ENCODE measurements at regions not wholly inside any gene's neighbourhood (a gene's known extent, or its start where the extent isn't known, plus 50 kb on each side); places are given as distances from the start of the nearest gene placed in this dataset.

GRCh38 chr12:131587565-131587964, 123.3 kb upstream of the SFSWAP start:
- peaks cover 10 to 48% (median 34%) of the 10 kb centered on the region in 3 donors for H3K27me3 ChIP-seq (ENCODE audit: control insufficient read depth in 3 of 3, insufficient read depth in 3 of 3, low read length in 3 of 3)

GRCh38 chr12:131589221-131589897, 121.5 kb upstream of the SFSWAP start:
- H3K9me3 ChIP-seq (ENCODE audit: control insufficient read depth in 3 of 3, low read length in 3 of 3) = peaks cover 0 to 2% (median 0%) of the 10 kb centered on the region in 3 donors
- H3K27me3 ChIP-seq (ENCODE audit: control insufficient read depth in 3 of 3, insufficient read depth in 3 of 3, low read length in 3 of 3) = peaks cover 0 to 38% (median 21%) of the 10 kb centered on the region in 3 donors
- H3K9ac ChIP-seq (ENCODE audit: low read depth in 1 of 3, low read length in 3 of 3) = no peak overlapping the region
- H3K27ac ChIP-seq (ENCODE audit: low read depth, low read length) = no peak overlapping the region
- H3K4me3 ChIP-seq (ENCODE audit: low read length in 3 of 3) = no peak overlapping the region
- no peaks in the 10 kb centered on the region for H3K4me1 ChIP-seq (ENCODE audit: control insufficient read depth in 3 of 3, insufficient read depth in 3 of 3, low read length in 3 of 3)
- no peaks in the 10 kb centered on the region for H3K36me3 ChIP-seq (ENCODE audit: control insufficient read depth in 3 of 3, insufficient read depth in 3 of 3, low read length in 3 of 3)

More at GRCh38 chr12:131587565-131587964, 123.3 kb upstream of the SFSWAP start:
- no peak overlapping the region for H3K4me3 ChIP-seq (ENCODE audit: low read length in 3 of 3)
- peaks cover 0 to 2% (median 0%) of the 10 kb centered on the region in 3 donors for H3K9me3 ChIP-seq (ENCODE audit: control insufficient read depth in 3 of 3, low read length in 3 of 3)
- no peaks in the 10 kb centered on the region for H3K36me3 ChIP-seq (ENCODE audit: control insufficient read depth in 3 of 3, insufficient read depth in 3 of 3, low read length in 3 of 3)
- H3K4me1 ChIP-seq (ENCODE audit: control insufficient read depth in 3 of 3, insufficient read depth in 3 of 3, low read length in 3 of 3) = no peaks in the 10 kb centered on the region
- H3K27ac ChIP-seq (ENCODE audit: low read depth, low read length) = no peak overlapping the region
- no peak overlapping the region for H3K9ac ChIP-seq (ENCODE audit: low read depth in 1 of 3, low read length in 3 of 3)

GRCh38 chr12:131589966-131590365, 120.9 kb upstream of the SFSWAP start:
- no peaks in the 10 kb centered on the region for H3K4me1 ChIP-seq (ENCODE audit: control insufficient read depth in 3 of 3, insufficient read depth in 3 of 3, low read length in 3 of 3)
- H3K9me3 ChIP-seq (ENCODE audit: control insufficient read depth in 3 of 3, low read length in 3 of 3) = peaks cover 0 to 2% (median 0%) of the 10 kb centered on the region in 3 donors
- peaks cover 0 to 36% (median 21%) of the 10 kb centered on the region in 3 donors for H3K27me3 ChIP-seq (ENCODE audit: control insufficient read depth in 3 of 3, insufficient read depth in 3 of 3, low read length in 3 of 3)
- H3K9ac ChIP-seq (ENCODE audit: low read depth in 1 of 3, low read length in 3 of 3) = no peak overlapping the region
- H3K27ac ChIP-seq (ENCODE audit: low read depth, low read length) = no peak overlapping the region
- H3K4me3 ChIP-seq (ENCODE audit: low read length in 3 of 3) = no peak overlapping the region
- no peaks in the 10 kb centered on the region for H3K36me3 ChIP-seq (ENCODE audit: control insufficient read depth in 3 of 3, insufficient read depth in 3 of 3, low read length in 3 of 3)

- no peak overlapping the region for H3K4me3 ChIP-seq (ENCODE audit: low read length in 3 of 3)
- H3K9ac ChIP-seq (ENCODE audit: low read depth in 1 of 3, low read length in 3 of 3) = no peak overlapping the region
- H3K27me3 ChIP-seq (ENCODE audit: control insufficient read depth in 3 of 3, insufficient read depth in 3 of 3, low read length in 3 of 3) = peaks cover 3 to 30% (median 26%) of the 10 kb centered on the region in 3 donors
- no peaks in the 10 kb centered on the region for H3K4me1 ChIP-seq (ENCODE audit: control insufficient read depth in 3 of 3, insufficient read depth in 3 of 3, low read length in 3 of 3)
- H3K36me3 ChIP-seq (ENCODE audit: control insufficient read depth in 3 of 3, insufficient read depth in 3 of 3, low read length in 3 of 3) = no peaks in the 10 kb centered on the region
- no peak overlapping the region for H3K27ac ChIP-seq (ENCODE audit: low read depth, low read length)
- H3K9me3 ChIP-seq (ENCODE audit: control insufficient read depth in 3 of 3, low read length in 3 of 3) = peaks cover 0 to 2% (median 0%) of the 10 kb centered on the region in 3 donors
Measured at GRCh38 chr12:131591136-131591535, 119.8 kb upstream of the SFSWAP start.

GRCh38 chr12:131591714-131592709, 118.9 kb upstream of the SFSWAP start:
- Histone ChIP-seq H3K9ac (ENCODE audit: low read depth in 1 of 3, low read length in 3 of 3) (no peak overlapping the region), H3K27ac (ENCODE audit: low read depth, low read length) (no peak overlapping the region), H3K27me3 (ENCODE audit: control insufficient read depth in 3 of 3, insufficient read depth in 3 of 3, low read length in 3 of 3) (peaks cover 3 to 25% (median 23%) of the 10 kb centered on the region in 3 donors), H3K4me3 (ENCODE audit: low read length in 3 of 3) (no peak overlapping the region), H3K36me3 (ENCODE audit: control insufficient read depth in 3 of 3, insufficient read depth in 3 of 3, low read length in 3 of 3) (no peaks in the 10 kb centered on the region), H3K9me3 (ENCODE audit: control insufficient read depth in 3 of 3, low read length in 3 of 3) (peaks cover 0 to 2% (median 0%) of the 10 kb centered on the region in 3 donors), H3K4me1 (ENCODE audit: control insufficient read depth in 3 of 3, insufficient read depth in 3 of 3, low read length in 3 of 3) (no peaks in the 10 kb centered on the region)

GRCh38 chr12:131592972-131593371, 117.9 kb upstream of the SFSWAP start:
- H3K36me3 ChIP-seq (ENCODE audit: control insufficient read depth in 3 of 3, insufficient read depth in 3 of 3, low read length in 3 of 3) = no peaks in the 10 kb centered on the region
- H3K9ac ChIP-seq (ENCODE audit: low read depth in 1 of 3, low read length in 3 of 3) = no peak overlapping the region
- peaks cover 3 to 31% (median 18%) of the 10 kb centered on the region in 3 donors for H3K27me3 ChIP-seq (ENCODE audit: control insufficient read depth in 3 of 3, insufficient read depth in 3 of 3, low read length in 3 of 3)
- no peaks in the 10 kb centered on the region for H3K4me1 ChIP-seq (ENCODE audit: control insufficient read depth in 3 of 3, insufficient read depth in 3 of 3, low read length in 3 of 3)
- no peak overlapping the region for H3K4me3 ChIP-seq (ENCODE audit: low read length in 3 of 3)
- no peaks in the 10 kb centered on the region for H3K9me3 ChIP-seq (ENCODE audit: control insufficient read depth in 3 of 3, low read length in 3 of 3)
- H3K27ac ChIP-seq (ENCODE audit: low read depth, low read length) = no peak overlapping the region

GRCh38 chr12:131593406-131593805, 117.5 kb upstream of the SFSWAP start:
- no peak overlapping the region for H3K9ac ChIP-seq (ENCODE audit: low read depth in 1 of 3, low read length in 3 of 3)
- H3K9me3 ChIP-seq (ENCODE audit: control insufficient read depth in 3 of 3, low read length in 3 of 3) = no peaks in the 10 kb centered on the region
- no peak overlapping the region for H3K4me3 ChIP-seq (ENCODE audit: low read length in 3 of 3)
- H3K4me1 ChIP-seq (ENCODE audit: control insufficient read depth in 3 of 3, insufficient read depth in 3 of 3, low read length in 3 of 3) = no peaks in the 10 kb centered on the region
- H3K36me3 ChIP-seq (ENCODE audit: control insufficient read depth in 3 of 3, insufficient read depth in 3 of 3, low read length in 3 of 3) = no peaks in the 10 kb centered on the region
- peaks cover 3 to 31% (median 18%) of the 10 kb centered on the region in 3 donors for H3K27me3 ChIP-seq (ENCODE audit: control insufficient read depth in 3 of 3, insufficient read depth in 3 of 3, low read length in 3 of 3)
- H3K27ac ChIP-seq (ENCODE audit: low read depth, low read length) = no peak overlapping the region

GRCh38 chr12:131596115-131596514, 114.8 kb upstream of the SFSWAP start:
- H3K4me1 ChIP-seq (ENCODE audit: control insufficient read depth in 3 of 3, insufficient read depth in 3 of 3, low read length in 3 of 3) = no peaks in the 10 kb centered on the region
- no peaks in the 10 kb centered on the region for H3K9me3 ChIP-seq (ENCODE audit: control insufficient read depth in 3 of 3, low read length in 3 of 3)
- no peaks in the 10 kb centered on the region for H3K36me3 ChIP-seq (ENCODE audit: control insufficient read depth in 3 of 3, insufficient read depth in 3 of 3, low read length in 3 of 3)
- H3K27me3 ChIP-seq (ENCODE audit: control insufficient read depth in 3 of 3, insufficient read depth in 3 of 3, low read length in 3 of 3) = peaks cover 7 to 34% (median 13%) of the 10 kb centered on the region in 3 donors
- H3K27ac ChIP-seq (ENCODE audit: low read depth, low read length) = no peak overlapping the region
- no peak overlapping the region for H3K4me3 ChIP-seq (ENCODE audit: low read length in 3 of 3)
- no peak overlapping the region for H3K9ac ChIP-seq (ENCODE audit: low read depth in 1 of 3, low read length in 3 of 3)

- Histone ChIP-seq H3K27ac (ENCODE audit: low read depth, low read length) (no peak overlapping the region), H3K9ac (ENCODE audit: low read depth in 1 of 3, low read length in 3 of 3) (no peak overlapping the region), H3K9me3 (ENCODE audit: control insufficient read depth in 3 of 3, low read length in 3 of 3) (no peaks in the 10 kb centered on the region), H3K4me1 (ENCODE audit: control insufficient read depth in 3 of 3, insufficient read depth in 3 of 3, low read length in 3 of 3) (no peaks in the 10 kb centered on the region), H3K27me3 (ENCODE audit: control insufficient read depth in 3 of 3, insufficient read depth in 3 of 3, low read length in 3 of 3) (peaks cover 7 to 24% (median 10%) of the 10 kb centered on the region in 3 donors), H3K4me3 (ENCODE audit: low read length in 3 of 3) (no peak overlapping the region), H3K36me3 (ENCODE audit: control insufficient read depth in 3 of 3, insufficient read depth in 3 of 3, low read length in 3 of 3) (no peaks in the 10 kb centered on the region)
Measured at GRCh38 chr12:131597333-131597732, 113.6 kb upstream of the SFSWAP start.

- Histone ChIP-seq H3K4me3 (ENCODE audit: low read length in 3 of 3) (no peak overlapping the region), H3K27ac (ENCODE audit: low read depth, low read length) (no peak overlapping the region), H3K36me3 (ENCODE audit: control insufficient read depth in 3 of 3, insufficient read depth in 3 of 3, low read length in 3 of 3) (no peaks in the 10 kb centered on the region), H3K9me3 (ENCODE audit: control insufficient read depth in 3 of 3, low read length in 3 of 3) (no peaks in the 10 kb centered on the region), H3K4me1 (ENCODE audit: control insufficient read depth in 3 of 3, insufficient read depth in 3 of 3, low read length in 3 of 3) (no peaks in the 10 kb centered on the region), H3K27me3 (ENCODE audit: control insufficient read depth in 3 of 3, insufficient read depth in 3 of 3, low read length in 3 of 3) (peaks cover 7 to 27% (median 8%) of the 10 kb centered on the region in 3 donors), H3K9ac (ENCODE audit: low read depth in 1 of 3, low read length in 3 of 3) (no peak overlapping the region)
Measured at GRCh38 chr12:131598717-131599116, 112.2 kb upstream of the SFSWAP start.

Data from skeletal muscle tissue (tissue), 3 donors.